Prostate gland (tissue), 2 donors: ENCODE measurements at regions not wholly inside any gene's neighbourhood (a gene's known extent, or its start where the extent isn't known, plus 50 kb on each side); places are given as distances from the start of the nearest gene placed in this dataset.

ENCODE experiments used
- DNase-seq: peaks from one replicate; pipeline ENCODE4 v3.0.0-alpha.2; 2019; ENCODE audit warnings: low spot score
- H3K27ac ChIP-seq, 2 donors: fragments of 200-600 bp; sonication (generic); 2 replicates each; pipeline ENCODE4 v1.5.1; 2017 to 2019
- H3K27me3 ChIP-seq: fragments of 200-600 bp; sonication (generic); replicated peaks from 2 replicates; pipeline ENCODE4 v1.5.1; 2019; ENCODE audit not compliant: insufficient read depth
- H3K36me3 ChIP-seq, 2 donors: fragments of 200-600 bp; sonication (generic); 1 replicate in 1 of 2; 2 replicates in 1 of 2; pipeline versions ENCODE4 v1.5.1 to v1.8.1; 2017 to 2019
- H3K4me1 ChIP-seq: fragments of 200-600 bp; sonication (generic); replicated peaks from 2 replicates; pipeline ENCODE4 v1.5.1; 2019
- H3K4me3 ChIP-seq, 2 donors: fragments of 200-600 bp; sonication (generic); 2 replicates each; pipeline ENCODE4 v1.5.1; 2017 to 2019
- H3K9me3 ChIP-seq: fragments of 200-600 bp; sonication (generic); 2 replicates; pipeline ENCODE4 v1.5.1; 2017
- CTCF ChIP-seq, 4 experiments: fragments of 200-600 bp in 2 of 4; fragments of 450-650 bp in 2 of 4; sonication (generic) in 2 of 4; IDR thresholded peaks; 1 replicate in 3 of 4; 2 replicates in 1 of 4; pipeline ENCODE4 v1.5.1; 2016 to 2019; ENCODE audit warnings: antibody characterized with exemption in 4 of 4, mild to moderate bottlenecking in 2 of 4, moderate library complexity in 2 of 4
- POLR2A ChIP-seq: fragments of 450-650 bp; IDR thresholded peaks from one replicate; pipeline ENCODE4 v1.6.1; 2016; ENCODE audit warnings: antibody characterized with exemption, mild to moderate bottlenecking
- WGBS: methylation state at CpG from one replicate; pipeline ENCODE4 v1.1.5; 2018; 5-methylcytosine and 5-hydroxymethylcytosine counted together
- intact Hi-C: fragments of 100-400 bp; cut with DNase I; formaldehyde crosslinking; loops from one replicate; pipeline ENCODE4 v1.14.2; 2022

DNA sequence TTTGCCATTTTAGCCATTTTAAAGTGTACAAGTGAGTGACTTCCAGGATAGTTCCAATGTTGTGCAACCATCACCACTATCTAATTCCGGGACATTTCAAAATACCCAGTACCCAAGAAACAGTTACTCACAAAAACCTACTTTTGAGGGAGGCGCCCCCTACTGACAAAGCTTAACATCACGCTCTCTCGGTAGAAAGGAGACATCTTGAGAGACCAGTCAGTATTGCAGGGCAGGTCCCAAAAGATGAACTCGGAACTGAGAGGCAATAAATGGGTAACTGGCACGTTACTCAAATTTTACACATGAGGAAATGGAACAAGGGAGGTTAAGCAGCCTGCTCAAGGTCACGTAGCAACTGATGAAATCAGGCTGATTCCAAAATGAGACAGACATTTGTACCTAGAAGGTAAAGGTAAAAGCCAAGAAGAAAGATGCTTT lies 50.0 kb upstream of the POU2AF1 start:
- intact Hi-C loops = loop anchor here (10.0 kb wide), 1 partner anchor 714 kb away; the partner anchor contains the start of gene ARHGAP20

More for the DNA sequence above, 50.0 kb upstream of the POU2AF1 start:
- TF ChIP-seq POLR2A = no peak
- TF ChIP-seq CTCF (IDR thresholded peaks at IDR 0.05) = peak in 3 of 4 experiments; percentile 27 to 47 (median 31)
- Histone ChIP-seq H3K36me3 (no peaks in the 10 kb centered on the region), H3K9me3 (no peaks in the 10 kb centered on the region), H3K4me1 (peaks cover 6% of the 10 kb centered on the region), H3K4me3 (no peak overlapping the region), H3K27ac (no peak overlapping the region), H3K27me3 (no peaks in the 10 kb centered on the region)
- DNase-seq = no peak
- 63% methylated on average over 7 of the region's 7 CpGs for WGBS
